Left lung (tissue), 4 donors: ENCODE measurements at regions not wholly inside any gene's neighbourhood (a gene's known extent, or its start where the extent isn't known, plus 50 kb on each side); places are given as distances from the start of the nearest gene placed in this dataset.
A peak's percentile ranks its signal among the peaks of the same experiment; 100 is the strongest.

Source experiments
- ATAC-seq: fragments of 200-7000 bp; cut with Tn5 transposase; one replicate; pipeline ENCODE4 v1.9.1; 2020; ENCODE audit warnings: moderate library complexity
- DNase-seq, 4 donors: peaks; one replicate each; pipeline ENCODE4 v3.0.0-alpha.2; 2013 to 2020
- H3K27ac ChIP-seq, 2 donors: fragments of 200-600 bp; sonication (generic) in 1 of 2; one replicate each; pipeline versions ENCODE4 v1.5.0 to v1.8.0; 2020 to 2021
- H3K27me3 ChIP-seq, 2 donors: fragments of 200-600 bp; sonication (generic) in 1 of 2; one replicate each; pipeline versions ENCODE4 v1.5.0 to v1.8.0; 2020 to 2021
- H3K36me3 ChIP-seq, 2 donors: fragments of 200-600 bp; sonication (generic) in 1 of 2; one replicate each; pipeline versions ENCODE4 v1.5.0 to v1.8.0; 2020 to 2021
- H3K4me1 ChIP-seq, 2 donors: fragments of 200-600 bp; one replicate each; pipeline ENCODE4 v1.8.0; 2021
- H3K4me3 ChIP-seq, 2 donors: fragments of 200-600 bp; sonication (generic) in 1 of 2; one replicate each; pipeline versions ENCODE4 v1.5.0 to v1.8.0; 2020 to 2021; ENCODE audit warnings: mild to moderate bottlenecking in 1 of 2
- H3K9me3 ChIP-seq, 2 donors: fragments of 200-600 bp; sonication (generic) in 1 of 2; one replicate each; pipeline versions ENCODE4 v1.5.0 to v1.8.0; 2020 to 2021
- intact Hi-C, 2 donors: fragments of 100-400 bp; cut with DNase I; formaldehyde crosslinking; loops; one replicate each; pipeline versions ENCODE4 v1.11.2 to v1.14.2; 2022
- TF ChIP-seq, protein P1 (sequence below), 2 donors: fragments of 200-600 bp; sonication (generic) in 1 of 2; IDR thresholded peaks; one replicate each; pipeline versions ENCODE4 v1.5.0 to v1.8.0; 2021; ENCODE audit warnings: antibody characterized with exemption in 2 of 2
- donor health status: DM: no; HTN: yes; CAD: no.
- donor health status: DM: no; HTN: no; CAD: no.

DNA sequence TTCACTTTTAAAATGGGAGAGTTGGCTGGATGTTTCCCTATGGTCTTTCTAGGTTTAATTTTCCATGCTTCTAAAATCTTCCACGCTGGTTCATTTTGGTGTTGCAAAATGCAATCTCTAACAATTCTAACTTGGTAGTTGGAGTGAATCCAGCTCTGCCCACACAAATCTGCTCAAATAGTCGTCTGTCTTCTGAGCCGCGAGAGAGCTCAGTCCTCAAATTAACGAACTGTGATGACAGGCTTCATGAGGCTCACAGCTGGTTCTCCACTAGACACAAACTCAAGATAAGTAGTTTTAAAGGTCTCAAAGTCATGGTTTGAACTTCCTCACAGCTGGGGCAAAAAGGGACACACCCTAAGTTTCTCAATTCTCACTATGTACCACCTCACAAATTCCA is 178.6 kb upstream of the LYSMD4 start:
- intact Hi-C loops, result no loop called here
- Histone ChIP-seq H3K36me3 (no peaks in the 10 kb centered on the region), H3K9me3 (no peaks in the 10 kb centered on the region), H3K4me1 (no peaks in the 10 kb centered on the region), H3K4me3 (no peak overlapping the region), H3K27me3 (no peaks in the 10 kb centered on the region), H3K27ac (no peak overlapping the region)
- TF ChIP-seq, protein P1, sequence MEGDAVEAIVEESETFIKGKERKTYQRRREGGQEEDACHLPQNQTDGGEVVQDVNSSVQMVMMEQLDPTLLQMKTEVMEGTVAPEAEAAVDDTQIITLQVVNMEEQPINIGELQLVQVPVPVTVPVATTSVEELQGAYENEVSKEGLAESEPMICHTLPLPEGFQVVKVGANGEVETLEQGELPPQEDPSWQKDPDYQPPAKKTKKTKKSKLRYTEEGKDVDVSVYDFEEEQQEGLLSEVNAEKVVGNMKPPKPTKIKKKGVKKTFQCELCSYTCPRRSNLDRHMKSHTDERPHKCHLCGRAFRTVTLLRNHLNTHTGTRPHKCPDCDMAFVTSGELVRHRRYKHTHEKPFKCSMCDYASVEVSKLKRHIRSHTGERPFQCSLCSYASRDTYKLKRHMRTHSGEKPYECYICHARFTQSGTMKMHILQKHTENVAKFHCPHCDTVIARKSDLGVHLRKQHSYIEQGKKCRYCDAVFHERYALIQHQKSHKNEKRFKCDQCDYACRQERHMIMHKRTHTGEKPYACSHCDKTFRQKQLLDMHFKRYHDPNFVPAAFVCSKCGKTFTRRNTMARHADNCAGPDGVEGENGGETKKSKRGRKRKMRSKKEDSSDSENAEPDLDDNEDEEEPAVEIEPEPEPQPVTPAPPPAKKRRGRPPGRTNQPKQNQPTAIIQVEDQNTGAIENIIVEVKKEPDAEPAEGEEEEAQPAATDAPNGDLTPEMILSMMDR (IDR thresholded peaks at IDR 0.05), result no peak
- ATAC-seq, result no peak
- DNase-seq, result no peak

DNA sequence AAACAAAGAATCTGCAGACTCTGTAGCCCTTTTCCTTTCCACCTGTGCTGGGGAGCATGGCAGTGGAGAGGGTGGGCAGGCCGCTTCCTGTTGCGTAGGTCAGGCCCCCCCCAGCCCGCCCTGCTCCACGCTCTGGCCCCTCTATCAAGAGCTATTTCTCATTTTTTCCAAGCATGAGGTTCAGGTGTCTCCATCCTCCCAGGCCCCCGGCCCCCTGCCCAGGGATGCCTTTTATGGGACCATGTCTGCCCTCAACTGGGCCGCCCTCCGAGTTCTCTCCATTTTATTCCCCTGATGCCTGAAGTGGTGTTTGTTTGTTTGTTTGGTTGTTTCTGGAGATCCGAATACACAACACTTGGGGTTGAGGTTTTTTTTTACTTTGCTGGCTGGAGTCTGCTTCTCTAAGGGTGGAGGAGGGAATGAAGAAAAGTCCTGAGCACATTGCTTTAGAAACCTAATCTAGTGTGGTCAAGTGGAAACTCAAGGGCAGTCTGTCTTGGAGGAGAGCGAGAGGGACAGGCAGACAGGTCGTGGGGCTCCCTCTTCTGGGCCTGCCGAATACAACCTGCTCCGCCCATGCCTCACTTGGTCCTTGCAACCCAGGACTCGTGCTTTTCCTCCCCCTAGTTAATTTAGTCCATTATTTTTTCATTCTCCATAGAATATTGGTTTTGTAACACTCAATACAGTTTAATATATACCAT is 176.5 kb upstream of the LYSMD4 start:
- intact Hi-C loops, result no loop called here
- DNase-seq, result no peak

DNA sequence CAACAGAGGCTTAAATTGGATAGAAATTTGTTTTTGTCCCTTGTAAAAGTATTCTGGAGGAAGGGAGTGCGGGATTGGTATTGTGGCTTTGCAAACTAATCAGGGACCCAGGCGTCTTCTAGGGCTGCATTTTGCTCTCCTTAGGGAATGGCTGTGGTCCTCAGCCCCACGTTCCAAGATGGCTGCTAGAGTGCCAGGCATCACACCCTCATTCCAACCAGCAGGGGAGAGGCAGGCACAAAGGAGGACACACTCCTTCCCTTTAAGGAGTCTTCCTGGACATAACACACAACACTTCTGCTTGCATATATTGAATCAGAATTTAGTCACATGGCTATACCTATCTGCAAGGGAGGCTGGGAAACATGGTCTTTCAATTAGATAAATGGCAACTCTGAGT is 174.5 kb upstream of the LYSMD4 start:
- TF ChIP-seq, protein P1 (IDR thresholded peaks at IDR 0.05), result no peak
- H3K27ac ChIP-seq, result no peak overlapping the region
- H3K36me3 ChIP-seq, result no peaks in the 10 kb centered on the region
- H3K4me3 ChIP-seq, result no peak overlapping the region
- H3K9me3 ChIP-seq, result no peaks in the 10 kb centered on the region
- DNase-seq (no peak), ATAC-seq (no peak)
- no peaks in the 10 kb centered on the region for H3K4me1 ChIP-seq
- intact Hi-C loops, result no loop called here
- no peaks in the 10 kb centered on the region for H3K27me3 ChIP-seq

More for the DNA sequence above, 176.5 kb upstream of the LYSMD4 start:
- no peak overlapping the region for H3K4me3 ChIP-seq
- H3K9me3 ChIP-seq, result no peaks in the 10 kb centered on the region
- TF ChIP-seq, protein P1 (IDR thresholded peaks at IDR 0.05), result no peak
- H3K4me1 ChIP-seq, result no peaks in the 10 kb centered on the region
- H3K27ac ChIP-seq, result no peak overlapping the region
- no peaks in the 10 kb centered on the region for H3K27me3 ChIP-seq
- no peaks in the 10 kb centered on the region for H3K36me3 ChIP-seq
- peak; percentile 88 for ATAC-seq

DNA sequence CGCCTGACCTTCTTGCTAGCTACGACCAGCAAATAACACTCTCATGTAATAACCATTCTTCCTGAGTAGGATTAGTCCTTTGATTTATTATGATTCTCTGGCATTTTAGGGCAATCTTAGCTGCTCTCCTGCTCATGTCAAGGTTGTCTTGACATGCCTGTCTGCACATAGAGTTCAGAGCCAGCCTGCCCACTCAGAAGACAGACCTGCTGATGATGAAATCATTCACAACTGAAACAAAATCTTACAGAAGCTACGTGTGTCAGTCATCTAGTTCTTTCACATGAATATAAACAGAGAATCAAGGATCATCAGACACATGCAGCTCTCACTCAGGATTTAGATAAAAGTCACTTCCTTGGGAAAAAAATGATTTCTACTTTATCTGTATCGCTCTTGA is 173.6 kb upstream of the LYSMD4 start:
- Histone ChIP-seq H3K4me1 (no peaks in the 10 kb centered on the region), H3K27me3 (no peaks in the 10 kb centered on the region), H3K36me3 (no peaks in the 10 kb centered on the region), H3K27ac (no peak overlapping the region), H3K4me3 (no peak overlapping the region), H3K9me3 (no peaks in the 10 kb centered on the region)
- DNase-seq (no peak), ATAC-seq (no peak)
- TF ChIP-seq, protein P1 (IDR thresholded peaks at IDR 0.05), result no peak
- intact Hi-C loops, result no loop called here

DNA sequence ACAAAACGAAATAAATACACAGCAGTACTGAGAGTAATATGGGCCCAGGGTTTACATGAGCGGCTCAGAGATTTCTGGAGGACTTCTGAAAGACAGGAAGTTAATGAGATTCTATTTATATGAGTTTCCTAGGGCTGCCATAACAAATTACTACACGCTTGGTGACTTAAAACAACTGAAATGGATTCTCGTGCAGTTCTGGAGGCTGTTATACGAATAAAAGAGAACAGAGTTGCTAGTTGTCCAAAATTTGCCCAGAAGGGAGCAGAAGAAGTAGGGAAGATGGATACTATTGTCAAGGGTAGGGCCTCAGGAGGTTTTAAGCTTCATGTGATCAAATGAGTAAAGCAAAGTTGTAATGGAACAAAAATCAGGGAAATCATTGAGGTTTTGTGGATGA is 173.1 kb upstream of the LYSMD4 start:
- H3K27ac ChIP-seq, result no peak overlapping the region
- TF ChIP-seq, protein P1 (IDR thresholded peaks at IDR 0.05), result no peak
- H3K36me3 ChIP-seq, result no peaks in the 10 kb centered on the region
- no peaks in the 10 kb centered on the region for H3K9me3 ChIP-seq
- H3K4me3 ChIP-seq, result no peak overlapping the region
- no peaks in the 10 kb centered on the region for H3K27me3 ChIP-seq
- intact Hi-C loops, result no loop called here
- no peaks in the 10 kb centered on the region for H3K4me1 ChIP-seq
- ATAC-seq, result no peak
- DNase-seq, result no peak
